ENCODE measurements at regions not wholly inside any gene's neighbourhood (a gene's known extent, or its start where the extent isn't known, plus 50 kb on each side); places are given as distances from the start of the nearest gene placed in this dataset.
"Not testable (repeated sequence)": the region's sequence is repeated elsewhere in the genome, so short reads cannot be mapped to it uniquely, and the experiment has no call there.

DNA sequence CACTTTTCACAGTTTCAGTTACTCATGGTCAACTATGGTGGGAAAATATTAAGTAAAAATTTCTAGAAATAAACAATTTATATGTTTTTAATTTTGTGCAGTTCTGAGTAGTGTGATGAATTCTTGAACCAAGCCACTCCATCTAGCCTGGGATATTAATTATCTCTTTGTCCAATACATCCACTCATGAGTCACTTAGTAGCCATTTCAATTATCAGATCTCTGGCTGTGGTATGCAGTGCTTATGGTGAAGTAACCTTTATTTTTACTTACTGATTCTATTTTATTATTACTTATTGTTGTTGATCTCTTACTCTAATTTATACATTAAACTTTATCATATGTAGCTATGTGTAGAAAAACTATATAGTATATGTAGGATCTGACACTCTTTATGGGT, 128.9 kb upstream of the KLHL1 start:
- H3K27ac ChIP-seq: no peak overlapping the region
- TF ChIP-seq CTCF (IDR thresholded peaks at IDR 0.05): no peak
- no peak for TF ChIP-seq ZFX (IDR thresholded peaks at IDR 0.05; ENCODE audit: borderline replicate concordance)

DNA sequence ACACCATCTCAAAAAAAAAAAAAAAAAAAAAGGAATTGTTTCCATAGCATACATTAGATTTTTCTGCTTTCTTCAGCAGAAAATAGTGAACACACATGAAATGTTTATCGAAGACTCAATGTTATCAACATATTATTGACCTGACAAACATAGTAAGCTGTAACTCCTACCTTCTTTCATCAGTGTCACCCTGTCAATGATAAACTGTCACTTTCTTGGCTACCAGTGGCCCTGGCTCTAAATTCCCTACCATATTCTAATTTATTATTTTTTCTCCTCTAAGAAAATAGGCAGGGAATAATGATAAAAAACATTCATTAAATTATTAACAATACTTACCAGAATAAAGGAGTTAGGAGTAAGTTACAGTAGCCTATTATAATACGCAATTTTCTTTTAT, 127.3 kb upstream of the KLHL1 start:
- H3K27ac ChIP-seq: no peak overlapping the region
- TF ChIP-seq CTCF (IDR thresholded peaks at IDR 0.05) (no peak), ZFX (IDR thresholded peaks at IDR 0.05; ENCODE audit: borderline replicate concordance) (no peak)

- TF ChIP-seq ZFX (IDR thresholded peaks at IDR 0.05; ENCODE audit: borderline replicate concordance): no peak
- H3K27ac ChIP-seq: no peak overlapping the region
Measured at GRCh38 chr13:70223911-70224310, 115.7 kb upstream of the KLHL1 start.

- H3K27ac ChIP-seq: no peak overlapping the region
- TF ChIP-seq ZFX (IDR thresholded peaks at IDR 0.05; ENCODE audit: borderline replicate concordance): no peak
- no peak for TF ChIP-seq CTCF (IDR thresholded peaks at IDR 0.05)
Measured at GRCh38 chr13:70222926-70223325, 114.7 kb upstream of the KLHL1 start.

DNA sequence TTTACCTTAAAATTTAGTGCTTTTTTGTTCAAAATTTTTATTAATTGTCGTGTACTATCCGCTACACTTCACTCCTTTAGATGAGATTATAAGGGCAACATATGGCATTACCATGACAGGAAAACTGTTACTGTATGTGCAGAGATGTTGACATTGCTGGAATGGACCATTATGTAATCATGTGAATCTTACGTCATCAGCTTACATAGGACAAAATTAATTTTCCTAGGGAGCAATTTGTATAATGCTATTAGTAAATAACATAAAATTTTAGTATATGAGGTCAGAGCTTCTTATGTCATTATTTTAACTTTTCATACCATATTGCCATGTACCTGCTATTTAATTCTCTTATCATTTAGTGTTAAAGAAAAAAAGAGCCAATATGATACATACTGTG, 110.4 kb upstream of the KLHL1 start:
- no peak overlapping the region for H3K27ac ChIP-seq
- TF ChIP-seq ZFX (IDR thresholded peaks at IDR 0.05; ENCODE audit: borderline replicate concordance) (no peak), CTCF (IDR thresholded peaks at IDR 0.05) (no peak)

DNA sequence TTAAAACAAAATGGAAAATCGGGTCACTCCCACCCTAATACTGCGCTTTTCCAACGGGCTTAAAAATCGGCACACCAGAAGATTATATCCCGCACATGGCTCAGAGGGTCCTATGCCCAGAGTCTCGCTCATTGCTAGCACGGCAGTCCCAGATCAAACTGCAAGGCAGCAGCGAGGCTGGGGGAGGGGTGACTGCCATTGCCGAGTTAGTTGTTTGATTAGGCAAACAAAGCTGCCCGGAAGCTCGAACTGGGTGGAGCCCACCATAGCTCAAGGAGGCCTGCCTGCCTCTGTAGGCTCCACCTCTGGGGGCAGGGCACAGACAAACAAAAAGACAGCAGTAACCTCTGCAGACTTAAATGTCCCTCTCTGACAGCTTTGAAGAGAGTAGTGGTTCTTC, 100.7 kb upstream of the KLHL1 start:
- H3K27ac ChIP-seq: not testable (repeated sequence)

DNA sequence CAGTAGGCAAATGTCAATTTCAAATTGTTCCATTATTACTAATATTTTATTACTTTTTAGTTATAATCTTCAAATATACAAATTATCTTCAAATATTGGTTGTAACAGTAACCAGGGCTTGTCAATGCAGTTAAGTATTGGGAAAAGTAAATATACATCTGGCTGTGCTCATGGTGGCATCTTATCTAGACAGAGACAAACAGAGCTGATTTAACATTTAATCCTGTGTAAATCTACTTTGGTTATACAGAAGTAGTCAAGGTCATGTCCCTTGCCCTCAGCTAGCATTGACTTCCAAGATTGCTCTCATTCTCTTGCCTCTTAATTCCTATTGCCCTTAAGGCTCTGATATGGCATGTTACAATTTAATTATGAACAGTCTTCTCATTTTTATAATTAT, 98.4 kb upstream of the KLHL1 start:
- H3K27ac ChIP-seq: no peak overlapping the region
- no peak for TF ChIP-seq CTCF (IDR thresholded peaks at IDR 0.05)
- no peak for TF ChIP-seq ZFX (IDR thresholded peaks at IDR 0.05; ENCODE audit: borderline replicate concordance)

GRCh38 chr13:70203661-70204229, 95.5 kb upstream of the KLHL1 start:
- H3K27ac ChIP-seq: no peak overlapping the region
- TF ChIP-seq ZFX (IDR thresholded peaks at IDR 0.05; ENCODE audit: borderline replicate concordance) (no peak), CTCF (IDR thresholded peaks at IDR 0.05) (no peak)
